GM12878 (cell line): ENCODE measurements at regions not wholly inside any gene's neighbourhood (a gene's known extent, or its start where the extent isn't known, plus 50 kb on each side); places are given as distances from the start of the nearest gene placed in this dataset.
A peak's percentile ranks its signal among the peaks of the same experiment; 100 is the strongest.

ENCODE experiments used
- ATAC-seq: fragments of 200-7000 bp; cut with Tn5 transposase; 3 replicates; pipeline ENCODE4 v1.9.1; 2020; ENCODE audit warnings: mild to moderate bottlenecking, moderate library complexity
- BruUV-seq: library from RNA; stranded (reverse); fragments of 400-500 nt; replicated peaks from 2 replicates; lab custom pipeline; 2021; lab: Mats Ljungman, UMichigan
- CTCF ChIA-PET: fragments of 300-600 bp; sonication (Branson Sonifier 250); formaldehyde crosslinking; extraction: SDS; loops from one replicate; lab custom pipeline; 2021; ENCODE audit warnings: inconsistent platforms; lab: Yijun Ruan, JAX
- POLR2A ChIA-PET: fragments of 350-600 bp; formaldehyde crosslinking; extraction: SDS; loops from one replicate; lab custom pipeline; 2021; ENCODE audit warnings: inconsistent platforms; lab: Charles Lee
- RAD21 ChIA-PET: fragments of 300-600 bp; sonication (Branson Sonifier 250); formaldehyde crosslinking; loops from one replicate; lab custom pipeline; 2023; ENCODE audit warnings: antibody characterized with exemption; ENCODE audit not compliant: unreplicated experiment; lab: Charles Lee
- SMC1A ChIA-PET: fragments of 300-600 bp; sonication (Branson Sonifier 250); formaldehyde crosslinking; loops from one replicate; lab custom pipeline; 2023; ENCODE audit not compliant: unreplicated experiment, uncharacterized antibody; lab: Charles Lee
- DNase-seq: peaks from one replicate; pipeline ENCODE4 v3.0.0-alpha.2; 2011; ENCODE audit warnings: low read depth, low spot score
- FAIRE-seq: peaks from 3 replicates; lab custom pipeline; 2011; peaks lifted over from hg19 to GRCh38; lab: Jason Lieb, UNC
- H2AFZ ChIP-seq: 2 replicates; pipeline ENCODE4 v1.6.0; 2011; ENCODE audit warnings: low read depth, low read length, control low read depth; ENCODE audit not compliant: control insufficient read depth
- H3K27ac ChIP-seq: 2 replicates; pipeline ENCODE4 v1.5.1; 2011; ENCODE audit warnings: control low read depth; ENCODE audit not compliant: control insufficient read depth, insufficient read depth
- H3K27me3 ChIP-seq, 2 experiments: replicated peaks in 1 of 2; 2 replicates each; pipeline versions ENCODE4 v1.6.0 to v1.6.1; 2011; ENCODE audit warnings: low read length in 1 of 2; ENCODE audit not compliant: control insufficient read depth in 2 of 2, insufficient read depth in 2 of 2
- H3K36me3 ChIP-seq, 2 experiments: 2 replicates each; pipeline ENCODE4 v1.5.1; 2011; ENCODE audit warnings: low read length in 1 of 2; ENCODE audit not compliant: control insufficient read depth in 2 of 2, insufficient read depth in 2 of 2
- H3K4me1 ChIP-seq: 2 replicates; pipeline ENCODE4 v1.6.1; 2011; ENCODE audit warnings: mild to moderate bottlenecking, low read length, moderate library complexity, mixed read lengths; ENCODE audit not compliant: control insufficient read depth, insufficient read depth
- H3K4me2 ChIP-seq: 2 replicates; pipeline ENCODE4 v1.6.0; 2011; ENCODE audit warnings: control low read depth; ENCODE audit not compliant: control insufficient read depth, insufficient read depth
- H3K4me3 ChIP-seq: fragments of 200-600 bp; sonication (generic); 2 replicates; pipeline ENCODE4 v1.5.1; 2016
- H3K79me2 ChIP-seq: 2 replicates; pipeline ENCODE4 v1.6.0; 2011; ENCODE audit warnings: low read length; ENCODE audit not compliant: control insufficient read depth, insufficient read depth
- H3K9ac ChIP-seq: 2 replicates; pipeline ENCODE4 v1.8.0; 2011; ENCODE audit warnings: low read length, control low read depth, mixed read lengths; ENCODE audit not compliant: control insufficient read depth, insufficient read depth
- H3K9me3 ChIP-seq: replicated peaks from 3 replicates; pipeline ENCODE4 v1.5.1; 2011; ENCODE audit warnings: mild to moderate bottlenecking, low read length; ENCODE audit not compliant: control insufficient read depth, insufficient read depth
- H4K20me1 ChIP-seq: 2 replicates; pipeline ENCODE4 v1.6.0; 2011; ENCODE audit not compliant: control insufficient read depth, insufficient read depth
- IKZF1 ChIP-seq: fragments of 450-650 bp; conservative IDR thresholded peaks from 2 replicates; pipeline ENCODE4 v1.6.1; 2017; ENCODE audit warnings: antibody characterized with exemption, mild to moderate bottlenecking
- POU2F2 ChIP-seq: IDR thresholded peaks from 3 replicates; pipeline ENCODE4 v1.6.1; 2011; ENCODE audit warnings: low read depth, mild to moderate bottlenecking, low read length, borderline replicate concordance
- WGBS: methylation state at CpG from one replicate; pipeline ENCODE4 v1.1.6; 2016; ENCODE audit warnings: low lambda C conversion rate; ENCODE audit not compliant: insufficient replicate concordance, insufficient coverage; ENCODE audit errors: missing lambda C conversion rate; 5-methylcytosine and 5-hydroxymethylcytosine counted together
- in situ Hi-C: fragments of 300-500 bp; cut with MboI; formaldehyde crosslinking; loops from 9 replicates; pipeline ENCODE4 v1.14.3; 2018; ENCODE audit warnings: mixed read lengths
- intact Hi-C: fragments of 100-400 bp; cut with micrococcal nuclease; formaldehyde crosslinking; loops from one replicate; pipeline ENCODE4 v1.14.2; 2022; ENCODE audit not compliant: unreplicated experiment
- TF ChIP-seq, protein P1 (sequence below): IDR thresholded peaks from 2 replicates; pipeline ENCODE4 v1.6.1; 2011; ENCODE audit warnings: mild to moderate bottlenecking, low read depth, low read length, moderate library complexity; ENCODE audit not compliant: insufficient replicate concordance

DNA sequence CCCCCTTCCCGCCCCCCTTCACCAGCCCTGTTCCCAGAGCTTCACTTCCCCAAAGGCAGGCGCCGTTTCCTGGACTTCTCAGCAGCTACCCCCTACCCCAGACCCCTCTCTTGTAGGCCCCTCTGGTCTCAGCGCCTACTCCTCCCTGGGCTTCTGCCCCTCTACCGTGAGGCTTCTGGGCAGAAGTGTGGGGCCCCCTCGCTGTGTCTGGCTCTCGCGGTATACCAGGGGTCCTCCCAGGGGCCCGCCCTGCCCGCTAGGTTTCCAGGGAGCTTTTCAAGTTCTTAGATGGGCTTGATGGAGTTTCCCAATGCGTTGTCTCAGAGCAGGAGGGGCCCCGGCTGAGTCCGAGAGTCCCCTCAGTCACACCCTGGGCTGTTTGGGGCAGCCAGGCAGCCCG is 247.1 kb downstream of the SEC14L1 start (continued):
- TF ChIP-seq, protein P1, sequence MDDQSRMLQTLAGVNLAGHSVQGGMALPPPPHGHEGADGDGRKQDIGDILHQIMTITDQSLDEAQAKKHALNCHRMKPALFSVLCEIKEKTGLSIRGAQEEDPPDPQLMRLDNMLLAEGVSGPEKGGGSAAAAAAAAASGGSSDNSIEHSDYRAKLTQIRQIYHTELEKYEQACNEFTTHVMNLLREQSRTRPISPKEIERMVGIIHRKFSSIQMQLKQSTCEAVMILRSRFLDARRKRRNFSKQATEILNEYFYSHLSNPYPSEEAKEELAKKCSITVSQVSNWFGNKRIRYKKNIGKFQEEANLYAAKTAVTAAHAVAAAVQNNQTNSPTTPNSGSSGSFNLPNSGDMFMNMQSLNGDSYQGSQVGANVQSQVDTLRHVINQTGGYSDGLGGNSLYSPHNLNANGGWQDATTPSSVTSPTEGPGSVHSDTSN, result no peak

DNA sequence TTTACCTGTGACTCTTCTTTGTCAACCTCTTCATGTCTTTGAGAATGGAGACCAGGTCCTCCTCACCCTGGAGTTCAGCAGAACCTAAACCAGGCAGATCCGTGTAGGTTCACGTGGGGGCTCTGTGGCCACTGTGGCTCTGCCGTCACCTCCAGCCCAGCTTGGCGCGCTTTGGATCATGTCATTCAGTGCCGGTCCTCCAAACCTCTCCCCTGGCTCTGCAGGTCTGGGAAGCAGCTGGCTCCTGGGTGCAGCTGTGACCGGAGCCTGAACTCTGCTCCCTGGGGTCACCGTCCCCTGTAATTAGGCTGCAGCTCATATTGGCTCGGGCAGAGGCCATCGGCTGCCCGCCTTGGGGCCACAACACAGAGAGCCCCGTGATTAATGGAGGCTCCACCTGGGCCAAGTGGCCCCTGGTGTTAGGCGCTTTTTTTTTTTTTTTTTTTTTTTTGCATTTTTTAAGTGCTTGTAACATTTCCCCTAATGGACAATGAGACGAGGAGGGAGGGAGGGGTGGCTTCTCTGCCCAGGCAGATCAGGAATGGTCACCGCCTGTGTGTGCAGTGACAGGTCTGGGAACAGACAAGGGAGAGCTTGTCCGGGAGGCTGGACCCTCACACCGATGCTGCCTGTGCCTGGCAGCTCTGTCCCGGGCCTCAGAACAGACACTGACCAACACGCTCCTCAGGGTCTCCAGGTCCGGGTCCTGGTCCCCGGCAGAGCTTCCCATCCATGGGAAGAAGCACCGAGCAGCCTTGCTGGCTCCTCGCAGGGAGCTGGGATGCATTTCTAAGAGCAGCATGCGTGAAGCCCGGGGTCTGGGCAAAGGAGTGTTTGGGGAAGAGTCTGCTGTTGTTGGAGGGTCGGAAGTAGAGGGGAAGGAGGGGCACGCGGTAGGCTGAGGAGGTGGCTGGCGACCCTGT is 247.9 kb downstream of the SEC14L1 start:
- peaks cover 23% of the 10 kb centered on the region for H3K4me1 ChIP-seq
- ChIA-PET RAD21 (interaction anchor here (1.3 to 2.2 kb wide), 6 partner anchors 14 to 77 kb away, joined by 3 to 8 read pairs (median 4); no protein-coding TSS in a partner anchor), CTCF (interaction anchor here (0.6 to 2.6 kb wide), 5 partner anchors 12 to 985 kb away, joined by 3 to 10 read pairs (median 4); no protein-coding TSS in a partner anchor), SMC1A (interaction anchor here (1.0 to 2.0 kb wide), 8 partner anchors 11 to 86 kb away, joined by 3 to 7 read pairs (median 4); no protein-coding TSS in a partner anchor), POLR2A (interaction anchor here (1.3 kb wide), 1 partner anchor 17 kb away, joined by 5 read pairs; no protein-coding TSS in a partner anchor)
- intact Hi-C loops, result no loop called here
- DNase-seq (no peak), ATAC-seq (no peak), FAIRE-seq (peak; percentile 38)
- peak overlapping the region; percentile 45 for H3K9ac ChIP-seq
- peak overlapping the region; percentile 85 for H3K4me2 ChIP-seq
- peaks cover 0 to 3% of the 10 kb centered on the region in 2 experiments; a peak in 3 of 4 replicates for H3K36me3 ChIP-seq
- no peaks in the 10 kb centered on the region for H3K9me3 ChIP-seq
- no TSS peak for BruUV-seq
- peak overlapping the region; percentile 34 for H3K27ac ChIP-seq
- H3K27me3 ChIP-seq, result no peaks in the 10 kb centered on the region
- H3K79me2 ChIP-seq, result peaks cover 10% of the 10 kb centered on the region
- H4K20me1 ChIP-seq, result no peaks in the 10 kb centered on the region
- in situ Hi-C loops, result no loop called here
- 75% methylated on average over 28 of the region's 29 CpGs for WGBS
- H3K4me3 ChIP-seq, result peak overlapping the region; percentile 62; the same call in 1 of the 2 replicates
- no peak overlapping the region for H2AFZ ChIP-seq
- TF ChIP-seq POU2F2 (no peak), IKZF1 (no peak)
